WTC11 (cell line): ENCODE measurements at regions not wholly inside any gene's neighbourhood (a gene's known extent, or its start where the extent isn't known, plus 50 kb on each side); places are given as distances from the start of the nearest gene placed in this dataset.

Experiments used
- ATAC-seq: fragments of 200-7000 bp; cut with Tn5 transposase; 2 replicates; pipeline ENCODE4 v1.10.0; 2021; ENCODE audit warnings: mild to moderate bottlenecking, moderate library complexity
- CTCF ChIA-PET: fragments of 300-600 bp; sonication (Branson Sonifier 250); formaldehyde crosslinking; loops from one replicate; lab custom pipeline; 2021; ENCODE audit warnings: antibody characterized with exemption; lab: Charles Lee
- POLR2A ChIA-PET: fragments of 350-600 bp; sonication (Branson Sonifier 250); formaldehyde crosslinking; loops from one replicate; lab custom pipeline; 2021; ENCODE audit warnings: antibody characterized with exemption; lab: Charles Lee
- DNase-seq: peaks from one replicate; pipeline ENCODE4 v3.0.0; 2021; ENCODE audit warnings: low spot score
- H3K27ac Mint-ChIP-seq: 2 replicates; pipeline ENCODE4 v1.8.0; 2021; ENCODE audit warnings: mixed read lengths
- H3K27me3 Mint-ChIP-seq: 2 replicates; pipeline ENCODE4 v1.8.0; 2021; ENCODE audit warnings: low read depth, mild to moderate bottlenecking, moderate library complexity, mixed read lengths
- H3K36me3 Mint-ChIP-seq: 2 replicates; pipeline ENCODE4 v1.8.0; 2021; ENCODE audit warnings: mixed read lengths
- H3K4me1 Mint-ChIP-seq: 2 replicates; pipeline ENCODE4 v1.8.0; 2022; ENCODE audit warnings: mixed read lengths
- H3K4me3 Mint-ChIP-seq: 2 replicates; pipeline ENCODE4 v1.8.0; 2021; ENCODE audit warnings: mild to moderate bottlenecking, moderate library complexity, mixed read lengths
- H3K9me3 Mint-ChIP-seq: 2 replicates; pipeline ENCODE4 v1.8.0; 2021; ENCODE audit warnings: mixed read lengths
- ATF1 ChIP-seq: sonication (generic); formaldehyde crosslinking; IDR thresholded peaks from 2 replicates; pipeline ENCODE4 v1.8.1; 2023; ENCODE audit warnings: mild to moderate bottlenecking, moderate library complexity, missing genetic modification reagents
- CREM ChIP-seq: sonication (generic); formaldehyde crosslinking; IDR thresholded peaks from 2 replicates; pipeline ENCODE4 v1.8.1; 2022; ENCODE audit warnings: mild to moderate bottlenecking, missing genetic modification reagents, moderate library complexity
- E2F1 ChIP-seq: sonication (generic); formaldehyde crosslinking; IDR thresholded peaks from 2 replicates; pipeline ENCODE4 v1.8.0; 2022; ENCODE audit warnings: mild to moderate bottlenecking, missing genetic modification reagents
- ETV6 ChIP-seq: sonication (generic); formaldehyde crosslinking; IDR thresholded peaks from 2 replicates; pipeline ENCODE4 v1.8.1; 2022; ENCODE audit warnings: mild to moderate bottlenecking, missing genetic modification reagents
- FOXP1 ChIP-seq: sonication (generic); formaldehyde crosslinking; IDR thresholded peaks from 2 replicates; pipeline ENCODE4 v1.8.0; 2022; ENCODE audit warnings: missing genetic modification reagents, mild to moderate bottlenecking, moderate library complexity, borderline replicate concordance
- GRHL2 ChIP-seq: fragments of 250-450 bp; sonication (Bioruptor Pico); IDR thresholded peaks from 2 replicates; pipeline ENCODE4 v1.8.0; 2022; ENCODE audit warnings: mild to moderate bottlenecking, moderate library complexity; ENCODE audit not compliant: insufficient replicate concordance, severe bottlenecking
- HMGA2 ChIP-seq: fragments of 250-450 bp; sonication (Bioruptor Pico); IDR thresholded peaks from 2 replicates; pipeline ENCODE4 v1.4.0; 2021; ENCODE audit warnings: mild to moderate bottlenecking, moderate library complexity
- JAZF1 ChIP-seq: fragments of 250-450 bp; sonication (Bioruptor Pico); IDR thresholded peaks from 2 replicates; pipeline ENCODE4 v1.9.0; 2021; ENCODE audit warnings: moderate library complexity, mild to moderate bottlenecking, inconsistent platforms
- JUN ChIP-seq: sonication (generic); formaldehyde crosslinking; IDR thresholded peaks from 2 replicates; pipeline ENCODE4 v1.8.0; 2023; ENCODE audit warnings: mild to moderate bottlenecking, missing genetic modification reagents
- KAT7 ChIP-seq: sonication (generic); formaldehyde crosslinking; IDR thresholded peaks from 2 replicates; pipeline ENCODE4 v1.8.1; 2023; ENCODE audit warnings: missing genetic modification reagents, mild to moderate bottlenecking, borderline replicate concordance
- NFE2L1 ChIP-seq: sonication (generic); formaldehyde crosslinking; IDR thresholded peaks from 2 replicates; pipeline ENCODE4 v1.8.1; 2023; ENCODE audit warnings: missing genetic modification reagents
- PRRX2 ChIP-seq: fragments of 250-450 bp; sonication (Bioruptor Pico); IDR thresholded peaks from 2 replicates; pipeline ENCODE4 v1.8.0; 2021; ENCODE audit warnings: mild to moderate bottlenecking
- RORB ChIP-seq: fragments of 250-450 bp; sonication (Bioruptor Pico); IDR thresholded peaks from 2 replicates; pipeline ENCODE4 v1.9.0; 2021; ENCODE audit warnings: mild to moderate bottlenecking
- TEAD4 ChIP-seq: sonication (generic); formaldehyde crosslinking; IDR thresholded peaks from 2 replicates; pipeline ENCODE4 v1.8.0; 2022; ENCODE audit warnings: mild to moderate bottlenecking, missing genetic modification reagents
- ZNF121 ChIP-seq: sonication (generic); formaldehyde crosslinking; IDR thresholded peaks from 2 replicates; pipeline ENCODE4 v1.8.0; 2023; ENCODE audit warnings: missing genetic modification reagents
- ZNF138 ChIP-seq: sonication (generic); formaldehyde crosslinking; conservative IDR thresholded peaks from 2 replicates; pipeline ENCODE4 v1.8.1; 2022; ENCODE audit warnings: mild to moderate bottlenecking, moderate library complexity, missing genetic modification reagents
- ZNF219 ChIP-seq: sonication (generic); formaldehyde crosslinking; IDR thresholded peaks from 2 replicates; pipeline ENCODE4 v1.8.0; 2023; ENCODE audit warnings: missing genetic modification reagents, mild to moderate bottlenecking, borderline replicate concordance
- ZNF232 ChIP-seq: sonication (generic); formaldehyde crosslinking; IDR thresholded peaks from 2 replicates; pipeline ENCODE4 v1.8.0; 2022; ENCODE audit warnings: mild to moderate bottlenecking, missing genetic modification reagents
- ZNF263 ChIP-seq: sonication (generic); formaldehyde crosslinking; IDR thresholded peaks from 2 replicates; pipeline ENCODE4 v1.8.1; 2022; ENCODE audit warnings: low read depth, mild to moderate bottlenecking, moderate library complexity, missing genetic modification reagents
- ZNF317 ChIP-seq: sonication (generic); formaldehyde crosslinking; IDR thresholded peaks from 2 replicates; pipeline ENCODE4 v1.8.1; 2023; ENCODE audit warnings: low read depth, mild to moderate bottlenecking, moderate library complexity, missing genetic modification reagents, borderline replicate concordance
- ZNF423 ChIP-seq: fragments of 250-450 bp; sonication (Bioruptor Pico); IDR thresholded peaks from 2 replicates; pipeline ENCODE4 v2.1.2; 2022; ENCODE audit warnings: mild to moderate bottlenecking, moderate library complexity
- TF ChIP-seq, protein P1 (sequence below): sonication (generic); formaldehyde crosslinking; IDR thresholded peaks from 2 replicates; pipeline ENCODE4 v1.8.1; 2022; ENCODE audit warnings: missing genetic modification reagents, borderline replicate concordance
- TF ChIP-seq, protein P2 (sequence below): sonication (generic); formaldehyde crosslinking; IDR thresholded peaks from 2 replicates; pipeline ENCODE4 v1.8.1; 2022; ENCODE audit warnings: low read depth, missing genetic modification reagents, borderline replicate concordance
- TF ChIP-seq, protein P3 (sequence below): fragments of 200-600 bp; IDR thresholded peaks from 2 replicates; pipeline ENCODE4 v1.8.0; 2022; ENCODE audit warnings: antibody characterized with exemption
- TF ChIP-seq, protein P4 (sequence below): sonication (generic); formaldehyde crosslinking; IDR thresholded peaks from 2 replicates; pipeline ENCODE4 v1.8.1; 2022; ENCODE audit warnings: mild to moderate bottlenecking, missing genetic modification reagents, moderate library complexity, borderline replicate concordance
- TF ChIP-seq, protein P5 (sequence below): sonication (generic); formaldehyde crosslinking; IDR thresholded peaks from 2 replicates; pipeline ENCODE4 v1.8.0; 2022; ENCODE audit warnings: mild to moderate bottlenecking, missing genetic modification reagents

DNA sequence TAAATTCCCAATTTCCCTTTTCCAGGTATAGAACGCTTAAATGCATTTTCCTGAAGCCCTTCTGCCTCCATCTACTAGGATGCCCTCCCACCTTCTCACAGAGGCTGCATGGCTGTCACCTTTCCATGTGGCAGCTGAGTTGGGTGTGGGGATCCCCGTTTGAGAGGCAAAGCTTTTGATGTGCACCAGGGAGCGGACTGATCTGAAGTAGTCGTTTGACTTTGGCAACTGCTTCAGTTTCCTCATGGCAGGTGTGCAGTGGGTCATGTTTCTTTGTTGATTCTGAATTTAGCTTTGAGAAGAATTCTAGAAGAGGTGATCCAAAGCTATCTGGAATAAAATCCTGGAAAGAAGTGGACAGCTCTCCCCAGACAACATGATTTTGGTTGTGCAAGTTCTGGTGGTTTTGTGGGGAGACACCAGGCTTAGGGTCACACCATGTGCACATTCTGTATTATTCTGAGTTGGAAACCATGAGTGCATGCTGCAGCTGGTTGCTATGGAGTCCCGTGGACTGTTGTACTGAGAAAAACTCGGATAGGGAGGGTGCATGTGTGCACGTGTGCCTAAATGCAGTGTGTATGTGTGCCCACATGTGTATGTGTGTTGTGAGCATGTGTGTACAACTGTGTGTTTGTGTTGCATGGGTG is 63.5 kb downstream of the GADD45G start (continued):
- TF ChIP-seq, protein P1, sequence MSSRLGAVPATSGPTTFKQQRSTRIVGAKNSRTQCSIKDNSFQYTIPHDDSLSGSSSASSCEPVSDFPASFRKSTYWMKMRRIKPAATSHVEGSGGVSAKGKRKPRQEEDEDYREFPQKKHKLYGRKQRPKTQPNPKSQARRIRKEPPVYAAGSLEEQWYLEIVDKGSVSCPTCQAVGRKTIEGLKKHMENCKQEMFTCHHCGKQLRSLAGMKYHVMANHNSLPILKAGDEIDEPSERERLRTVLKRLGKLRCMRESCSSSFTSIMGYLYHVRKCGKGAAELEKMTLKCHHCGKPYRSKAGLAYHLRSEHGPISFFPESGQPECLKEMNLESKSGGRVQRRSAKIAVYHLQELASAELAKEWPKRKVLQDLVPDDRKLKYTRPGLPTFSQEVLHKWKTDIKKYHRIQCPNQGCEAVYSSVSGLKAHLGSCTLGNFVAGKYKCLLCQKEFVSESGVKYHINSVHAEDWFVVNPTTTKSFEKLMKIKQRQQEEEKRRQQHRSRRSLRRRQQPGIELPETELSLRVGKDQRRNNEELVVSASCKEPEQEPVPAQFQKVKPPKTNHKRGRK (CRISPR knock-in tag) = no peak
- TF ChIP-seq ZNF219 (no peak), HMGA2 (no peak), KAT7 (CRISPR knock-in tag) (no peak), JUN (CRISPR knock-in tag) (no peak), FOXP1 (CRISPR knock-in tag) (no peak), ATF1 (CRISPR knock-in tag) (no peak)
- TF ChIP-seq, protein P2, sequence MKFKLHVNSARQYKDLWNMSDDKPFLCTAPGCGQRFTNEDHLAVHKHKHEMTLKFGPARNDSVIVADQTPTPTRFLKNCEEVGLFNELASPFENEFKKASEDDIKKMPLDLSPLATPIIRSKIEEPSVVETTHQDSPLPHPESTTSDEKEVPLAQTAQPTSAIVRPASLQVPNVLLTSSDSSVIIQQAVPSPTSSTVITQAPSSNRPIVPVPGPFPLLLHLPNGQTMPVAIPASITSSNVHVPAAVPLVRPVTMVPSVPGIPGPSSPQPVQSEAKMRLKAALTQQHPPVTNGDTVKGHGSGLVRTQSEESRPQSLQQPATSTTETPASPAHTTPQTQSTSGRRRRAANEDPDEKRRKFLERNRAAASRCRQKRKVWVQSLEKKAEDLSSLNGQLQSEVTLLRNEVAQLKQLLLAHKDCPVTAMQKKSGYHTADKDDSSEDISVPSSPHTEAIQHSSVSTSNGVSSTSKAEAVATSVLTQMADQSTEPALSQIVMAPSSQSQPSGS = no peak

DNA sequence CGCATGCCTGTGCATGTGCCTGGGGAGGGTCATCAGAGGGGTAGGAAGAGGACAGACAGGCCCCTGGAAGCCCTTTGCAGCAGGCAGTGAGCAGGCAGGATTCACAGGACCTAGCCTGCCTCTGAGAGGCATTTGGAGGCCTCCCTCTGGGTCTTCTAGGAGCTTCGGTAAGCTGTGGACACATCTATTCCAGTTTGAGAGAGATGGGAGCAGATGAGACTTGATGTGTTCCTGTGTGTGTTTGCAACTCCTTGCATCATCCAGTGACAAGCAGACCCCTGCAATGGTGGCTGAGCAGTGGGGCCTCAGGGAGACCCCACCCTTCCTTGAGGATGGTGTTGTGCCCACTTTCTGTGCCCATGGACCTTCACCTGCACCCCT is 64.0 kb downstream of the GADD45G start:
- Mint-ChIP-seq H3K27me3 (no peaks in the 10 kb centered on the region; the same call in 1 of the 2 replicates), H3K9me3 (peaks cover 15% of the 10 kb centered on the region), H3K4me3 (no peak overlapping the region)

More for the DNA sequence above, 64.0 kb downstream of the GADD45G start:
- ChIA-PET CTCF (no interaction called here), POLR2A (no interaction called here)
- ATAC-seq = no peak
- DNase-seq = no peak
- peaks cover 8% of the 10 kb centered on the region for H3K36me3 Mint-ChIP-seq
- TF ChIP-seq ZNF121 (CRISPR knock-in tag) = no peak
- TF ChIP-seq ZNF263 (CRISPR knock-in tag) = no peak
- no peak for TF ChIP-seq ZNF232 (CRISPR knock-in tag)
- TF ChIP-seq E2F1 (CRISPR knock-in tag) = no peak
- TF ChIP-seq NFE2L1 (CRISPR knock-in tag) = no peak
- TF ChIP-seq, protein P3, sequence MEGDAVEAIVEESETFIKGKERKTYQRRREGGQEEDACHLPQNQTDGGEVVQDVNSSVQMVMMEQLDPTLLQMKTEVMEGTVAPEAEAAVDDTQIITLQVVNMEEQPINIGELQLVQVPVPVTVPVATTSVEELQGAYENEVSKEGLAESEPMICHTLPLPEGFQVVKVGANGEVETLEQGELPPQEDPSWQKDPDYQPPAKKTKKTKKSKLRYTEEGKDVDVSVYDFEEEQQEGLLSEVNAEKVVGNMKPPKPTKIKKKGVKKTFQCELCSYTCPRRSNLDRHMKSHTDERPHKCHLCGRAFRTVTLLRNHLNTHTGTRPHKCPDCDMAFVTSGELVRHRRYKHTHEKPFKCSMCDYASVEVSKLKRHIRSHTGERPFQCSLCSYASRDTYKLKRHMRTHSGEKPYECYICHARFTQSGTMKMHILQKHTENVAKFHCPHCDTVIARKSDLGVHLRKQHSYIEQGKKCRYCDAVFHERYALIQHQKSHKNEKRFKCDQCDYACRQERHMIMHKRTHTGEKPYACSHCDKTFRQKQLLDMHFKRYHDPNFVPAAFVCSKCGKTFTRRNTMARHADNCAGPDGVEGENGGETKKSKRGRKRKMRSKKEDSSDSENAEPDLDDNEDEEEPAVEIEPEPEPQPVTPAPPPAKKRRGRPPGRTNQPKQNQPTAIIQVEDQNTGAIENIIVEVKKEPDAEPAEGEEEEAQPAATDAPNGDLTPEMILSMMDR = no peak
- TF ChIP-seq JAZF1 (CRISPR knock-in tag) = no peak
- TF ChIP-seq ZNF138 = no peak
- no peak for TF ChIP-seq ZNF423 (CRISPR knock-in tag)
- no peak for TF ChIP-seq RORB (CRISPR knock-in tag)
- TF ChIP-seq PRRX2 (CRISPR knock-in tag) = no peak
- no peak for TF ChIP-seq CREM
- no peak for TF ChIP-seq TEAD4 (CRISPR knock-in tag)
- no peak for TF ChIP-seq ETV6 (CRISPR knock-in tag)
- TF ChIP-seq ZNF317 (CRISPR knock-in tag) = no peak
- TF ChIP-seq, protein P4, sequence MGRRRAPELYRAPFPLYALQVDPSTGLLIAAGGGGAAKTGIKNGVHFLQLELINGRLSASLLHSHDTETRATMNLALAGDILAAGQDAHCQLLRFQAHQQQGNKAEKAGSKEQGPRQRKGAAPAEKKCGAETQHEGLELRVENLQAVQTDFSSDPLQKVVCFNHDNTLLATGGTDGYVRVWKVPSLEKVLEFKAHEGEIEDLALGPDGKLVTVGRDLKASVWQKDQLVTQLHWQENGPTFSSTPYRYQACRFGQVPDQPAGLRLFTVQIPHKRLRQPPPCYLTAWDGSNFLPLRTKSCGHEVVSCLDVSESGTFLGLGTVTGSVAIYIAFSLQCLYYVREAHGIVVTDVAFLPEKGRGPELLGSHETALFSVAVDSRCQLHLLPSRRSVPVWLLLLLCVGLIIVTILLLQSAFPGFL = no peak
- TF ChIP-seq, protein P5, sequence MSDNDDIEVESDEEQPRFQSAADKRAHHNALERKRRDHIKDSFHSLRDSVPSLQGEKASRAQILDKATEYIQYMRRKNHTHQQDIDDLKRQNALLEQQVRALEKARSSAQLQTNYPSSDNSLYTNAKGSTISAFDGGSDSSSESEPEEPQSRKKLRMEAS (CRISPR knock-in tag) = no peak
- no peak for TF ChIP-seq GRHL2
- H3K27ac Mint-ChIP-seq = no peak overlapping the region
- peaks cover 36% of the 10 kb centered on the region for H3K4me1 Mint-ChIP-seq
